GM18519 (cell line): ENCODE measurements at regions not wholly inside any gene's neighbourhood (a gene's known extent, or its start where the extent isn't known, plus 50 kb on each side); places are given as distances from the start of the nearest gene placed in this dataset.
"Not testable (repeated sequence)": the region's sequence is repeated elsewhere in the genome, so short reads cannot be mapped to it uniquely, and the experiment has no call there.

Source experiments
- ATAC-seq: cut with Tn5 transposase; IDR thresholded peaks from one replicate; pipeline ENCODE4 v1.9.1; 2021; ENCODE audit warnings: mild to moderate bottlenecking, moderate library complexity; ENCODE audit not compliant: unreplicated experiment, low FRiP score

GRCh38 chr16:86071611-86072240, 172.8 kb downstream of the IRF8 start:
- ATAC-seq, result no peak

GRCh38 chr16:86072328-86073102, 173.6 kb downstream of the IRF8 start:
- ATAC-seq, result no peak

GRCh38 chr16:86073103-86073625, 174.2 kb downstream of the IRF8 start:
- ATAC-seq, result no peak

GRCh38 chr16:86073763-86074493, 175.0 kb downstream of the IRF8 start:
- no peak for ATAC-seq

- ATAC-seq, result no peak
These were observed 175.9 kb downstream of the IRF8 start for GRCh38 chr16:86074651-86075487.

GRCh38 chr16:86075488-86075785, 176.5 kb downstream of the IRF8 start:
- ATAC-seq, result no peak

GRCh38 chr16:86075839-86076440, 177.0 kb downstream of the IRF8 start:
- no peak for ATAC-seq

- no peak for ATAC-seq
These were observed 177.6 kb downstream of the IRF8 start for GRCh38 chr16:86076606-86077005.

GRCh38 chr16:86077243-86077940, 178.4 kb downstream of the IRF8 start:
- ATAC-seq, result no peak

- no peak for ATAC-seq
These were observed 179.2 kb downstream of the IRF8 start for GRCh38 chr16:86078121-86078600.

GRCh38 chr16:86078711-86079110, 179.7 kb downstream of the IRF8 start:
- ATAC-seq, result not testable (repeated sequence)

- ATAC-seq, result no peak
These were observed 180.4 kb downstream of the IRF8 start for GRCh38 chr16:86079255-86079885.

GRCh38 chr16:86080131-86080875, 181.3 kb downstream of the IRF8 start:
- ATAC-seq, result no peak

- ATAC-seq, result no peak
These were observed 182.0 kb downstream of the IRF8 start for GRCh38 chr16:86080982-86081381.

- ATAC-seq, result no peak
These were observed 183.6 kb downstream of the IRF8 start for GRCh38 chr16:86082418-86083030.

- ATAC-seq, result no peak
These were observed 184.5 kb downstream of the IRF8 start for GRCh38 chr16:86083382-86084002.

GRCh38 chr16:86085161-86085611, 186.2 kb downstream of the IRF8 start:
- ATAC-seq, result no peak
